ENCODE measurements at regions not wholly inside any gene's neighbourhood (a gene's known extent, or its start where the extent isn't known, plus 50 kb on each side); places are given as distances from the start of the nearest gene placed in this dataset.
"Not testable (repeated sequence)": the region's sequence is repeated elsewhere in the genome, so short reads cannot be mapped to it uniquely, and the experiment has no call there.

DNA sequence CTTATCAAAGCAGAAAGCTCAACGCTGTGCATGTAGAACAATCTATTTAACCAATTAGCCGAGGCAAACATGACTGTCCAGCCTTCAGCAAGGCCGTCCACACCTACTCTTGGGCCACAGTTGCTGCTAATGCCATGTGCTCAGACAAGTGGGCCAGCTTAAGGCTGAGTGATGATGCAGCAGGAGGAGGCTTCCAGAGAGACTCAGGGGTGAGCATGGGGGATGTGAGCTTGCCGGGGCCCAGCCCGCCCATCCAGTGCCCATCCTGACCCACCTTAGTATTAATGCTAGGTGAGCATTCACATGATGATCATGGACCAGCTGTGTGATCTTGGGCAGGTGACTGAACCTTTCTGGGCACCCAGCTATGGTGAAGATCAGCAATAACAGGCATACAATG is 150.1 kb downstream of the TPRA1 start:
- TF ChIP-seq EP300 (IDR thresholded peaks at IDR 0.05; ENCODE audit: low read depth), result no peak
- TF ChIP-seq POLR2AphosphoS5 (IDR thresholded peaks at IDR 0.05), result no peak
- TF ChIP-seq, protein P1, sequence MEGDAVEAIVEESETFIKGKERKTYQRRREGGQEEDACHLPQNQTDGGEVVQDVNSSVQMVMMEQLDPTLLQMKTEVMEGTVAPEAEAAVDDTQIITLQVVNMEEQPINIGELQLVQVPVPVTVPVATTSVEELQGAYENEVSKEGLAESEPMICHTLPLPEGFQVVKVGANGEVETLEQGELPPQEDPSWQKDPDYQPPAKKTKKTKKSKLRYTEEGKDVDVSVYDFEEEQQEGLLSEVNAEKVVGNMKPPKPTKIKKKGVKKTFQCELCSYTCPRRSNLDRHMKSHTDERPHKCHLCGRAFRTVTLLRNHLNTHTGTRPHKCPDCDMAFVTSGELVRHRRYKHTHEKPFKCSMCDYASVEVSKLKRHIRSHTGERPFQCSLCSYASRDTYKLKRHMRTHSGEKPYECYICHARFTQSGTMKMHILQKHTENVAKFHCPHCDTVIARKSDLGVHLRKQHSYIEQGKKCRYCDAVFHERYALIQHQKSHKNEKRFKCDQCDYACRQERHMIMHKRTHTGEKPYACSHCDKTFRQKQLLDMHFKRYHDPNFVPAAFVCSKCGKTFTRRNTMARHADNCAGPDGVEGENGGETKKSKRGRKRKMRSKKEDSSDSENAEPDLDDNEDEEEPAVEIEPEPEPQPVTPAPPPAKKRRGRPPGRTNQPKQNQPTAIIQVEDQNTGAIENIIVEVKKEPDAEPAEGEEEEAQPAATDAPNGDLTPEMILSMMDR (IDR thresholded peaks at IDR 0.05), result no peak
- TF ChIP-seq POLR2A (IDR thresholded peaks at IDR 0.05), result no peak
- DNase-seq, result no peak
- H3K27ac ChIP-seq, result no peak overlapping the region
- no peaks in the 10 kb centered on the region for H3K4me1 ChIP-seq
- in situ Hi-C loops (cut with MboI; ENCODE audit: low pct_ligation_motif_present in 1 of 4, low pct_unique_long_range_greater_than_20kb in 1 of 4, low sequenced_read_pairs in 3 of 4), result no loop called here
- peaks cover 3% of the 10 kb centered on the region for H3K27me3 ChIP-seq
- H3K36me3 ChIP-seq, result no peaks in the 10 kb centered on the region
- H3K4me3 ChIP-seq, result no peak overlapping the region
- 80 to 85% methylated on average over 1 to 5 of the region's 5 CpGs for WGBS, 2 donors (ENCODE audit: low coverage in 1 of 2)
- intact Hi-C loops (cut with DNase I; ENCODE audit: low total_unique reads), result no loop called here
- no peaks in the 10 kb centered on the region for H3K9me3 ChIP-seq

GRCh38 chr3:127439621-127440020 is 150.9 kb downstream of the TPRA1 start:
- Histone ChIP-seq H3K36me3 (no peaks in the 10 kb centered on the region), H3K27me3 (peaks cover 3% of the 10 kb centered on the region), H3K9me3 (no peaks in the 10 kb centered on the region), H3K4me3 (no peak overlapping the region), H3K4me1 (no peaks in the 10 kb centered on the region), H3K27ac (no peak overlapping the region)
- TF ChIP-seq EP300 (IDR thresholded peaks at IDR 0.05; ENCODE audit: low read depth), result no peak
- TF ChIP-seq, protein P1 (IDR thresholded peaks at IDR 0.05), result no peak
- TF ChIP-seq POLR2A (IDR thresholded peaks at IDR 0.05), result no peak
- TF ChIP-seq POLR2AphosphoS5 (IDR thresholded peaks at IDR 0.05), result no peak
- no peak for DNase-seq
- in situ Hi-C loops (cut with MboI; ENCODE audit: low pct_ligation_motif_present in 1 of 4, low pct_unique_long_range_greater_than_20kb in 1 of 4, low sequenced_read_pairs in 3 of 4) (no loop called here), intact Hi-C loops (cut with DNase I; ENCODE audit: low total_unique reads) (no loop called here)
- WGBS, 2 donors (ENCODE audit: low coverage in 1 of 2), result 60 to 86% methylated on average over 1 to 5 of the region's 5 CpGs

DNA sequence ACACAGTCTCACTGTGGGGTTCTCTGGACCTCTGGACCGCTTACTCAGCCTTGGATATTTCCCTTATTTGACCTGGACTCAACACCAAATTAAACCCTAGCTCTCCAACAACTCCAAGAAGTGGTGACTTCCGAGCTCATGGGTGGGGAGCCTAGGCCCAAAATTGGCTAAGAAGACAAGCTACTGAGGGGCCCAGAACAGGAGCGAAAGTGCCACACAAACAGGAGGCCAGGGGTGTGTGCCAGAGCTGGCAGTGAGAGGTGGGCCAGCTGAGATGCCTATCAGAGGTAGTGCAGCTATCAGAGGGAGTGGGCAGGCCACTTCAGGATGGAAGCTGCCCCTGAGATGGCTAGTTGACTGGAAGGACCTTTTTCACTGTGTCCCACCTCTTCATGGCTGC is 151.1 kb upstream of the PRR20G start:
- intact Hi-C loops (cut with DNase I; ENCODE audit: low total_unique reads), result no loop called here
- no peaks in the 10 kb centered on the region for H3K4me1 ChIP-seq
- no peak for TF ChIP-seq EP300 (IDR thresholded peaks at IDR 0.05; ENCODE audit: low read depth)
- TF ChIP-seq POLR2AphosphoS5 (IDR thresholded peaks at IDR 0.05), result no peak
- TF ChIP-seq, protein P1 (IDR thresholded peaks at IDR 0.05), result no peak
- TF ChIP-seq POLR2A (IDR thresholded peaks at IDR 0.05), result no peak

DNA sequence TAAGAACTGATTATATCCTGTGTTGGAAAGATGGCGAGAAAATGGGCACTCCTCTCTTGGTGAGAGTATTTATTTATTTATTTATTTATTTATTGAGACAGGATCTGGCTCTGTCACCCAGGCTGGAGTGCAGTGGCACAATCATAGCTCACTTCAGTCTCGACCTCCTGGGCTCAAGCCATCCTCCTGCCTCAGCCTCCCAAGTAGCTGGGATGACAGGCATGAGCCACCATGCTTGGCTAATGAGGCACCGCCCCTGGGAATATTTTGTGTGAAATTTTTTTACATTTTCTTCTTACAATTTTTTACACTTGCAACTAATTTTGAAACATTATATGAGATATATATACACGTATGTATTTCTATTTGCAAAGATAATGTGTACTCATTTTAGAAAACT is 150.5 kb upstream of the PRR20G start:
- H3K4me1 ChIP-seq, result no peaks in the 10 kb centered on the region
- DNase-seq, result no peak
- H3K36me3 ChIP-seq, result no peaks in the 10 kb centered on the region
- intact Hi-C loops (cut with DNase I; ENCODE audit: low total_unique reads), result no loop called here
- H3K9me3 ChIP-seq, result no peaks in the 10 kb centered on the region
- WGBS, 2 donors (ENCODE audit: low coverage in 1 of 2), result 84% methylated on average over 3 to 4 of the region's 4 CpGs
- H3K27ac ChIP-seq, result no peak overlapping the region
- no peak overlapping the region for H3K4me3 ChIP-seq
- peaks cover 3% of the 10 kb centered on the region for H3K27me3 ChIP-seq
- in situ Hi-C loops (cut with MboI; ENCODE audit: low pct_ligation_motif_present in 1 of 4, low pct_unique_long_range_greater_than_20kb in 1 of 4, low sequenced_read_pairs in 3 of 4), result no loop called here
- TF ChIP-seq EP300 (IDR thresholded peaks at IDR 0.05; ENCODE audit: low read depth) (no peak), POLR2AphosphoS5 (IDR thresholded peaks at IDR 0.05) (no peak), POLR2A (IDR thresholded peaks at IDR 0.05) (no peak)
- TF ChIP-seq, protein P1 (IDR thresholded peaks at IDR 0.05), result no peak

More for the DNA sequence above, 151.1 kb upstream of the PRR20G start:
- Histone ChIP-seq H3K4me3 (no peak overlapping the region), H3K36me3 (no peaks in the 10 kb centered on the region), H3K27ac (no peak overlapping the region), H3K9me3 (no peaks in the 10 kb centered on the region), H3K27me3 (peaks cover 3% of the 10 kb centered on the region)
- no peak for DNase-seq
- 84% methylated on average over 3 of the region's 3 CpGs; no CpG with 5 or more reads in 1 of the 2 donors for WGBS, 2 donors (ENCODE audit: low coverage in 1 of 2)
- in situ Hi-C loops (cut with MboI; ENCODE audit: low pct_ligation_motif_present in 1 of 4, low pct_unique_long_range_greater_than_20kb in 1 of 4, low sequenced_read_pairs in 3 of 4), result no loop called here

- H3K27me3 ChIP-seq, result peaks cover 24% of the 10 kb centered on the region
- H3K4me3 ChIP-seq; in situ Hi-C loops (cut with MboI; ENCODE audit: low pct_ligation_motif_present in 1 of 4, low pct_unique_long_range_greater_than_20kb in 1 of 4, low sequenced_read_pairs in 3 of 4); intact Hi-C loops (cut with DNase I; ENCODE audit: low total_unique reads); H3K9me3 ChIP-seq; H3K36me3 ChIP-seq; DNase-seq; H3K4me1 ChIP-seq; H3K27ac ChIP-seq: not testable (repeated sequence)
- 90% methylated on average over 2 of the region's 2 CpGs; no CpG with 5 or more reads in 1 of the 2 donors for WGBS, 2 donors (ENCODE audit: low coverage in 1 of 2)
Observed at GRCh38 chr3:127435299-127435698, 147.5 kb upstream of the PRR20G start.
